ENCODE measurements at regions not wholly inside any gene's neighbourhood (a gene's known extent, or its start where the extent isn't known, plus 50 kb on each side); places are given as distances from the start of the nearest gene placed in this dataset.

GRCh38 chr2:42939411-42940206 lies 147.2 kb upstream of the HAAO start:
- no peak overlapping the region for H3K4me2 ChIP-seq (ENCODE audit: low read length)
- H3K9me2 ChIP-seq (replicated peaks; ENCODE audit: control insufficient read depth, low read length), result no peaks in the 10 kb centered on the region
- no peaks in the 10 kb centered on the region for H4K20me1 ChIP-seq (ENCODE audit: control insufficient read depth, insufficient read depth, low read depth, low read length)
- H3K4me3 ChIP-seq (ENCODE audit: low read length), result no peak overlapping the region
- H3K27me3 ChIP-seq (ENCODE audit: control insufficient read depth, low read length), result peaks cover 3% of the 10 kb centered on the region; the same call in 1 of the 2 replicates
- H3K36me3 ChIP-seq (ENCODE audit: control insufficient read depth, low read length), result no peaks in the 10 kb centered on the region
- H3F3A ChIP-seq (ENCODE audit: control insufficient read depth, insufficient read depth), result no peaks in the 10 kb centered on the region
- H3K79me2 ChIP-seq (ENCODE audit: control insufficient read depth, low read length), result no peaks in the 10 kb centered on the region
- TF ChIP-seq CTCF (IDR thresholded peaks at IDR 0.05; ENCODE audit: low read depth, low read length, poor library complexity, severe bottlenecking), result no peak
- no peak for TF ChIP-seq EZH2phosphoT487 (IDR thresholded peaks at IDR 0.05; ENCODE audit: borderline replicate concordance, low read length)
- peaks cover 15% of the 10 kb centered on the region for H3K4me1 ChIP-seq (ENCODE audit: control insufficient read depth, low read length)
- no peak overlapping the region for H3K27ac ChIP-seq (ENCODE audit: low read depth, low read length)
- H3K9me3 ChIP-seq (ENCODE audit: control insufficient read depth, insufficient read depth, low read length), result no peaks in the 10 kb centered on the region

GRCh38 chr2:42938671-42939370 lies 146.4 kb upstream of the HAAO start:
- Histone ChIP-seq H3K4me1 (ENCODE audit: control insufficient read depth, low read length) (peaks cover 15% of the 10 kb centered on the region), H3K27me3 (ENCODE audit: control insufficient read depth, low read length) (peaks cover 3% of the 10 kb centered on the region; the same call in 1 of the 2 replicates), H3K36me3 (ENCODE audit: control insufficient read depth, low read length) (no peaks in the 10 kb centered on the region), H3F3A (ENCODE audit: control insufficient read depth, insufficient read depth) (no peaks in the 10 kb centered on the region), H3K9me3 (ENCODE audit: control insufficient read depth, insufficient read depth, low read length) (no peaks in the 10 kb centered on the region), H3K27ac (ENCODE audit: low read depth, low read length) (no peak overlapping the region), H4K20me1 (ENCODE audit: control insufficient read depth, insufficient read depth, low read depth, low read length) (no peaks in the 10 kb centered on the region), H3K79me2 (ENCODE audit: control insufficient read depth, low read length) (no peaks in the 10 kb centered on the region), H3K4me3 (ENCODE audit: low read length) (no peak overlapping the region), H3K9me2 (replicated peaks; ENCODE audit: control insufficient read depth, low read length) (no peaks in the 10 kb centered on the region), H3K4me2 (ENCODE audit: low read length) (no peak overlapping the region)
- TF ChIP-seq CTCF (IDR thresholded peaks at IDR 0.05; ENCODE audit: low read depth, low read length, poor library complexity, severe bottlenecking) (no peak), EZH2phosphoT487 (IDR thresholded peaks at IDR 0.05; ENCODE audit: borderline replicate concordance, low read length) (no peak)

- Histone ChIP-seq H3K4me1 (ENCODE audit: control insufficient read depth, low read length) (peaks cover 15% of the 10 kb centered on the region), H3K79me2 (ENCODE audit: control insufficient read depth, low read length) (no peaks in the 10 kb centered on the region)
- TF ChIP-seq EZH2phosphoT487 (IDR thresholded peaks at IDR 0.05; ENCODE audit: borderline replicate concordance, low read length), result no peak
- TF ChIP-seq CTCF (IDR thresholded peaks at IDR 0.05; ENCODE audit: low read depth, low read length, poor library complexity, severe bottlenecking), result no peak
These were observed 144.9 kb upstream of the HAAO start for GRCh38 chr2:42937171-42937875.

More at GRCh38 chr2:42937171-42937875, 144.9 kb upstream of the HAAO start:
- no peak overlapping the region for H3K4me3 ChIP-seq (ENCODE audit: low read length)
- H3K27ac ChIP-seq (ENCODE audit: low read depth, low read length), result no peak overlapping the region
- no peaks in the 10 kb centered on the region for H3F3A ChIP-seq (ENCODE audit: control insufficient read depth, insufficient read depth)
- H3K36me3 ChIP-seq (ENCODE audit: control insufficient read depth, low read length), result no peaks in the 10 kb centered on the region
- no peaks in the 10 kb centered on the region for H4K20me1 ChIP-seq (ENCODE audit: control insufficient read depth, insufficient read depth, low read depth, low read length)
- no peak overlapping the region for H3K4me2 ChIP-seq (ENCODE audit: low read length)
- H3K27me3 ChIP-seq (ENCODE audit: control insufficient read depth, low read length), result peaks cover 3% of the 10 kb centered on the region; the same call in 1 of the 2 replicates
- H3K9me2 ChIP-seq (replicated peaks; ENCODE audit: control insufficient read depth, low read length), result no peaks in the 10 kb centered on the region
- no peaks in the 10 kb centered on the region for H3K9me3 ChIP-seq (ENCODE audit: control insufficient read depth, insufficient read depth, low read length)
